NCI-H69 (cell line): ENCODE measurements at regions not wholly inside any gene's neighbourhood (a gene's known extent, or its start where the extent isn't known, plus 50 kb on each side); places are given as distances from the start of the nearest gene placed in this dataset.

Experiments used
- DNase-seq: peaks from one replicate; lab custom pipeline; 2025; lab: John Stamatoyannopoulos, UW

DNA sequence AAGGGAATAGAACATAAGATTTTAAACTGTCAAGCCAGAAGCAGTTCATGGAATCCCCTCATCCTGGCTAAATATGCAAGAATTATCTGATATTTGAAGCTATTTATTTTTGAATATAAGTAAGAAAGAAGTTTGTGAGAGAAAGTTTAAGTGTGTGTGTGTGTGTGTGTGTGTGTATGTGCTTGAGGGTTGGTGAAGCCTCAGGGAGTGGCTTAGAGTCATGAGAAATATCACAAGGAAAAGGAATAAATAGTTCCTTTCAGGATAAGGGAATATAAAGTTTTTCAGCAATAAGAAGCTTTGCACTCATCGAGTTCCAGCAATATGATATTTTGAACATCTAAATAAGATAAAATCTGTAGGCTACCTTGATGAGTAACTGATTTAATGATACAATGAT is 359.6 kb downstream of the MEIS1 start:
- DNase-seq: no peak

DNA sequence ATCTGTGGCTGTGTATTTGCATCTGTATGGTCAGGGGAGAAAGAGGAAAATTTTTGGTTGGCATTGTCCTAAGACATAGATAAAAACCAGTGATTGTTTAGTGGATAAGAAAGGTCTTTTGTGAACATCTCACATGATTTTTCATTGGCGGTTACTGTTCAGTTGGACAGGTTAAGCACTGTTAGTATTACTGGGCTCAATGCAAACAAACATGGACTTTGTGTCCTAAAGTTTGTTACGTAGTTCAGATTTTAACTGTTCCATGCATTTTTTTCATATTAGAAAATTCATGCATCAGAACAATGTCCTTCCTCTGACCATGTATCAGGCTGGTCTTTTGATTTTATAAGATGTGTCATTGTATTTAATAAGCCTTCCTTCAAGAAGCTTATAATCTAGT is 368.0 kb downstream of the MEIS1 start:
- DNase-seq: no peak

DNA sequence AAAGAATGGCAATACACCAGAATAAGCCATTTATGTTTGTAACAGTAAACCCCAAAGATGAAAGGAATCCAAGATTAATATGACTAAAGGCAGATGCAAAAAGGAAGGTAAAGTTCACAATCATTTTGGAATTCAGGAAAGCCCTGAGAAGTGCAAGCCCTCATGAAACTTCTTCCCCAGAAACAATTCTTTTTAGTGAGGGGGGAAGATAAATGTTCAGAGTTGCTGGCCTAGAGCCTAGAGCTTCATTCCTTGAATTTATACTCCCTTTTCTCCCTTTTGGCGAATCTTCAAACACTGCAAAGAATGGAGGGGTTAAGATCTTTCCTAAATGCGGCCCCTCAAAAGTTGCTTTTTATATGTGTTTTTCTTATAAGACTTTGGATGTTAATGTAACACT is 368.8 kb downstream of the MEIS1 start:
- no peak for DNase-seq

DNA sequence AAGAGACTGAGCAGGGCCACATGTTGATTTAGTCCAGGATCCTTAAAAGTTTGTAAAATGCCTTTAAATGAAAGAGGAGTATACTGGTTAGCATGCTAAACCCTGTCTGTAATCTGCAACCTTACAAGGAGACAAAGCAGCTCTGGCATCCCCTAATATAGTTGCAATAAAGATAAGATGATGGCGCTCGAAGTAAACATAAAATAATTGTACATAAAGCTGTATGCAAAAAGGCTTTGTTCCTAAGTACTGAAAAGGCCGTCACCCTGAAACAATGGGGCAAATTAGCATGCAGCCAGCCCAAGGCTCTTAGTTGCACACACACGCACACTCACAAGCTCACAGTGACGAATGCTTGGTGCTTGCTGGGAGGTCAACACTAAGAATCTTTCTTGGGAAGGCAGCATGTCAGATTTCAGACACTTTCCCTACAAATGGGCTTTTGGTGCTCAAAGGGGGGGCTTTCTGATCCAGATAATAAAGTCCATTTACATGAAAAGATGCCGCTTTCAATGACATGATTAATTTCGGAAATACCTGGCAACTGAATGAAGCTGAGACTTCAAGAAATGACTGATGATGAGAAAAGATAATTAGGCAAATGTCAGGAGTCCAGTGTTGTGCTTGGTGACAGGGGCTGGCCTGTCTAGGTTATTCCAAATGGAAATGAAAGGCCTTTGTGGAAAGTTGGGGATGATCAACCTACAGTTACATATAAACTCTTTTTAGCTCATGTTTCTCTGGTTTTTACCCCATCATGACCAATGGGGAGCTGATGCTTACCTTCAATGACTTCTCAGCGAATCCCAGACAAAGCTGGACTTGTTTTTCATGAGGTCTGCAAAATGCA is 370.3 kb downstream of the MEIS1 start:
- no peak for DNase-seq

DNA sequence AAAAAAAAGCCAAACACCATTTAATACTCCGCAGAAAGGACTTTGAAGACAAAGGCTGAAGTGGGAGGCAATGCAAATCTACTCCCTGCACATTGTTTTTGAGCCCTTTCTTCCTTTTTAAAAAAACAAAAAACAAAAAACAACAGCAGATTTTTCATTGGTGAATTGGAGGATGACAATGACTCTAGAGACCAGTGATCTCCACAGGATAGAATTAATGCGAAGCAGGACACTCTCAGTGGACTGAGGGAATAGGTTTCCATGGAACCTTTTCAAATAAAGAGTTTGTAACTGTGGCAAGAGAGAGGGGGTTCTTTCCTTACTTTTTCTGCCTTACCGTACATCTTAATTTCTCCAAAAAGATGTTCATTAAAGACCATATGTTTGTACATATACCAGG is 371.0 kb downstream of the MEIS1 start:
- DNase-seq: no peak

DNA sequence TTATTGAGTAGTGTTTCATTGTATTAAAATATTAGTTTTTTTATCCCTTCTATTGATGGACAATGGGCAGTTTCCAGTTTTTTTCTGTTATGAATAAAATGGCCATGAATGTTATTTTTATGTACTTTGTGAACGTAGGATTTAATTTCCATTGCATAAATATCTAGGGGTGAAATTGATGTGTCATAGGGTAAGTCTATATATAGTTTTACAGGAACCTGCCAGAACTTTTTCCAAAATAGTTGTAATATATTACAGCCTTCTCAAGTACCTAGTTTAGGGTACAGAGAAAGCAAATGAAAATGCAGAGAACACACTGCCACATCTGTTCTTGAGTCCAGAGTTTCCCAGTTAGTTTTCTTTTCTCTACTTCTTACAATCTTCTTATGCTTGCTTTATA is 378.6 kb downstream of the MEIS1 start:
- DNase-seq: no peak

DNA sequence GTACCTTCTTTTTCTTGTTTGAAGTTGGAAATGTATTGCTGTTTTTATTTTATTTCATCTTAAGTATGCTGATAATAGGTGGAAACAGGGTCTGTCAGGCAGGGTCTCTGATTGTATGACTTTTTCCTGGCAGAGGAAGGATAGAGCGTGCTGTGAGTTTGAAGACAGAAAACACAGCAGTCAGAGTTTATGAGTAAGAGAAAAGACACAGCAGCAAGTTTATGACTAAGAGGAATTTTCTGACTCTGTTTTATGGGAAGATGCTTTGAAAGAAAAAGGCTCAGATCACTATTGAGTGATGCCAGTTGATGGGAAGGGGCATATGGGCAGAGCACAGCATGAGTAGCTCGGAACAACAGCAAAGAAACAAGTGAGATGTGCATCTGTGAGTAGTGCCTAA is 379.1 kb downstream of the MEIS1 start:
- no peak for DNase-seq

DNA sequence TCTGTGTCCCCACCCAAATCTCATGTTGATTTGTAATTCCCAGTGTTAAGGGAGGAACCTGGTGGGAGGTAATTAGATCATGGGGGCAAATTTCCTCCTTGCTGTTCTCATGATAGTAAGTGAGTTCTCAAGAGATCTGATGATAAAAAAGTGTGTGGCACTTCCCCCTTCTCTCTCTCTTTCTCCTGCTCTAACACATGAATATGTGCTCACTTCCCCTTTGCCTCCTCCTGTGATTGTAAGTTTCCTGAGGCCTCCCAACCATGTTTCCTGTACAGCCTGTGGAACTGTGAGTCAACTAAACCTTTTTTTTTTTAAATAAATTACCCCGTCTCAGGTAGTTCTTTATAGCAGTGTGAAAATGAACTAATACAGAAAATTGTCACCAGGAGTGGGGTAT is 380.0 kb downstream of the MEIS1 start:
- DNase-seq: no peak

DNA sequence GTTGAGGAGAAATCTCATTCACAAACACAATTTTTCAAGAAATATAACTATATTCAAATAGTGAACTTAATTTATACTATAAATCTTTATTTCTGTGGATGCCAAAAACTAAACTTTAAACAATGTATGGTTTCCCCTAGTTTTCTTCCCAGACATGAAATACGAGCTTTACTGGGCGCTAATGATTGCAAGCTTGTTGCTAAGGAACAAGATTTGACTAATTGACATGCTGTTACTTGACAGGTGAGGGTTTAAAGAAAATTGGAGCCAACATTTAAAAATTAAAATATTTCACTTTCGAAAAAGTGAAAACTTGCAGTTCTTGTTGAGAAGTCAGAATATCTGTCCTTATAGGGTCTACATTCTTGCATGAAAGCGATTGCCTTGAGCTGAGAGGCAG is 381.0 kb downstream of the MEIS1 start:
- peak; percentile 2 for DNase-seq

DNA sequence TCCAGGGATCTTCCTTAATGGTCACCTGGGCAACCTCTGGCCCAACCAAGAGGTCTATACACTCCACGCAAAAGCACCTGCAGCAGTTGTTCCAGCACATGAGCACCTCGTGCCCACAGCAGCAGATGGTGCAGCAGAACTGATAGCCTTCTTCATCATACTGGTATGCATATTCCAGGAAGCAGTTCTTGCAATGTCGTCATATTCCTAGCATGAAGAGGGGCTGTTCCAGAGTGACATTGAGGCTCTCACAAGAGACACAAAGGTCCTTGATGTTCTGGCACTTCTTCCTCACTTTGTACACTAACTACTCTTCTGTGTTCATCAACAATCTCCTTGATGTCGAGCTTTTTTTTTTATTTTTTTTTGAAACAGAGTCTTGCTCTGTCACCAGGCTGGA is 386.2 kb downstream of the MEIS1 start:
- DNase-seq: no peak

DNA sequence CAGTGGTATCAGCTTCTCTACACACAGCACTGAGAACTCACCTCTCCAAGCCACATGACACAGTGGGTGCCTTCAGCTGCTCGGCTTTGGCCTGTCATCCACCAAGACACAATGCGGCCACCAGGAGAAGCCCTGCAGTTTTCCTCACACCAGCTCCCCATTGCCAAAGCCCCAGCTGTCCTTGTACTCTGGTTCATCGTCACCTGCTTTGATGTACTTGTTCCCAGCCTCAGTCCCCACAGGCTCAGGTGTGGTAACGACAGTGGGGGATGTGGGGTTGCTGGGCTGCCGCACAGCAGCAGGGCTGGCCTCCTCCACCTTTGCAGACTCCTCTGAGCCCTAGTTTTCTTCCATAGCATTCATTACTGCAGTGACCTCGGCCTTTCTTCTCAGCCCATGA is 387.3 kb downstream of the MEIS1 start:
- no peak for DNase-seq

DNA sequence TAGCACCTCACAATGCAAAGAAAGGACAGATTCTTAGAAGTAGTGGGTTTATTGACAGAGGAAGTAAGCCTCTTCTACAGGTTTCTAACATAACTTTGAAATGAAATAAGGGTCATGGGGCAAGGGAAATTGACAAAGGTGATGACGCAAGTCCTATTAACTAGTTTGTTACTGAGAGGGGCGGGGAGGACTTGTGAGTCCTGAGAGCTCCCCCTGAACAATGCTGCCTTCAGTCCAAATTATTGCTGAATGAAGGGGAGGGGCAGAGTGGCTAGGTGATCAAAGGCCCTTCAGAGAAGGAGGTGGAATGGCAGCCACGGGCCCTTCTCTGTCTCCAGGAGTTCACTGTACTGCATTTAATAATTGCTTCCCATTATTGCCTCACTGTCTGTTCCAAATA is 390.0 kb downstream of the MEIS1 start:
- DNase-seq: no peak

DNA sequence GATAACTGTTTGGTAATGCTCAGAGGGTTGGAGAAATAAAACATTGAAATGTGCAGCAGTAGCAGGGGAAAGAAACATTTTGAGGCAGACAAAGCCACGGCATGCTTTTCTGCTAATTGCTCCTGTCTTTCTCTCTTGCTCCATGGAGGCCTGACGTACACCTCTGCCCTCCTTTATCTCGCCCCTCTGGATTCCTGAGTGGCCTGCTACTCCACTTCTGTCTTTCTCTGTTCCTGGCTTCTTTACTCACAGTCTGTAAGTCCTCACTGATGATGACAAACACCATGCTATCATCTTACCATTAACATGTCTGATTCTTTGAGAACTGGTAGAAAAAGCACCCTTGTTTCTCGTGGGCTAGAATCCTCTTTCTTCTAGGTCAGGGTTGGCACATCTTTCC is 392.9 kb downstream of the MEIS1 start:
- no peak for DNase-seq

DNA sequence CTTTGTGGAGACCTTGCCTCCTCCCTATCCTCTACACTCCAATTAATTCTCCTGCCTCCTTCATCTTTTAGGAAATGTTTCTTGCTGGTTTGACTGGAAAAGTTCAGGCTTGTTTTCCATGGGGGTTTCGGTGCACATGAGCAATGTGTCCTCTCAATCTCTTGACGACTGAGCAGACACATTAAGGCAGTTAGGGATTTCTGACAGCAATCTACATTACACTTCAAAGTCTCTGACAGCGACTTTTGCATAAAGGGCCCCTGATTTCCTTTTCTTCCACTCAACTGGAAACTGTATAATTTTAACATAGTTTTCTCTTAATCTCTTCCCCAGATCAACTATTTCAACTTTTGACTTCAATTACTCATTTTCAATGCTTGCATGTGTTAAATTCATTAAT is 394.0 kb downstream of the MEIS1 start:
- no peak for DNase-seq

DNA sequence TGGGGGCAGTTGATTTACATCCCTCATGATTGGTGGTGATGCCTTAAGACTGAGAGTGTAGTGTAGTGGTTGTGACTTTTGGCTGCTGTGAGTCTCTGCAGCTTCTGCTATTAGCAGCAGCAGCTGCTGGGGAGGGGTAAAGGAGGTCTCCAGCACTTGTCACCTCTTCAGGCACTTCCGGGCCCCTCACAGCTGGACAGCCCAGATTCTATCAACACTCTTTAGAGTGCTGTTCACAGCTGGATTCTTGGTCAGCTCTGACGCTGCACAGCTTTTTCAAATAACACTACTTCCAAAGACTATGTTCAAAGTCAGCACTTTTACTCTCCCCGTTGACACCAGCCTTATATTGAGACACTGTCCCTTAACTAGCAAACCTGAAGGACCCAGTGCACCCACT is 396.0 kb downstream of the MEIS1 start:
- no peak for DNase-seq

DNA sequence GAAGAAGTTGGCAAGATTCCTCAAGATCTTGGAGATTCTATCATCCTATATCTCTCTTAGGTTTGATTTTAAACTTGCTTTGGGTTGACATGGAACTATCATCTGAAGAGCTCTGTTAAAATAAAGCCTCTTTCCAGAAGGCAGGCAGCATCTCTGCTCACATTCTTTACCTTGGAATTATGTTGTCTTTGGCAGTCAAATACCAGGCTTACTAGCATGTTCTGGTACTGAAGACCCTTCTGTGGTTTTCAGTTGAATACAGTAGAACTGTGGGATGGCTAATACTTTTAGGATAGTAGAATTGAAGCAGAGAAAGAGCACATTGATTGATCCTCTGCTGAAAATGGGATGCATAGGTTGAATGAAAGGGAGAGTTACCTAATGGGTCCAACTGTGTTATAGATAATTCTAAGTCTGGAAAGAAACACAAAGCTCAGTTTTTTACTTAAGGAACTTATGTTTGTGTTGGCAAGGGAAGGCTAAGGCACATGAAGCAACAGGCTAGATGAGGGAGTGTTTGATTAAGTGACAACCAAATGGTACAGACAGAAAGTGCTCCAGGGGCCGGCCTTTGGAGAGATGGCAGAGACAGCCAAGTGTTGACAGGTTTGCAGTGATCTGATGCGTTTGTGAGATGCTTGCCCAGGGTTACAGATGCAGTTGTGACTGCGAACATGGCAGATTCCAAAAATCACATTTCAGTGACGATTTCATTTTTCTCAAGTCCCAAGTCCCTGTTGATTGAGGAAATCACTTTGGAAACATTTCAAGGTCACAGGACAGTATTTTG is 397.9 kb downstream of the MEIS1 start:
- DNase-seq: no peak

DNA sequence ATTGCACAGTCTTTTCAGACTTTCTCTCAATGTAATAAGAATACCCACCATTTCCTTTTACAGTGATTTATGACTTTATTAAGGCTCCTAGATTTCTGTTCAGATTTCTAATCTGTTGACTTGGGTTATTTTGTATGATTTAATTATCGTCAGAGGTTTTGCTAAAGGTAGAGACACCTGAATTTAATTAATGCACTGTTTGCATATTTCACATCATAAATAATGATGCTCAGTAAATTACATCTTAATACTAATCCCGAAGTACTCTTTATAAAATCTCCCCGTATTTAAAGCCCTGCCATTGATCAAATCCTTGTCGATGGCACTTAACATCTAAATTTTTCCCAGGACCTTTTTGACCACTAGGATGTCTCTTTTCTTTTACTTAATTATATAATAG is 399.9 kb downstream of the MEIS1 start:
- no peak for DNase-seq

DNA sequence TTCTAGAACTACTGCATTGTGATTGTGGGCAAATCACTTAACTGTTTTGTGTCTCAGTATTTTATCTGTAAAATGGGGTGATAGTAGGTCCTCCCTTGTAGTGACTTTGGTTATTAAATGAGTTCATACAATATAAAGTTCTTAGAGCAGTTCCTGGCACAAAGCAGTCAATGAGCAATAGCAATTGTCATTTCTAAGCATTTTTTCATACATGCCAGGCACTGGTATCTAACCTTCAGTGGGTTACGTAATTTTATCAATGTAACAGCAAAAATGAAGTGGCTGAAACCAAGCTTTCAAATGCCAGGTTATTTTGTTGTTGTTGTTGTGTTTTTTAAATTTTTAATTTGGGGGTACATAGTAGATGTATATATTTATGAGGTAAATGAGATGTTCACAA is 401.9 kb downstream of the MEIS1 start:
- no peak for DNase-seq

DNA sequence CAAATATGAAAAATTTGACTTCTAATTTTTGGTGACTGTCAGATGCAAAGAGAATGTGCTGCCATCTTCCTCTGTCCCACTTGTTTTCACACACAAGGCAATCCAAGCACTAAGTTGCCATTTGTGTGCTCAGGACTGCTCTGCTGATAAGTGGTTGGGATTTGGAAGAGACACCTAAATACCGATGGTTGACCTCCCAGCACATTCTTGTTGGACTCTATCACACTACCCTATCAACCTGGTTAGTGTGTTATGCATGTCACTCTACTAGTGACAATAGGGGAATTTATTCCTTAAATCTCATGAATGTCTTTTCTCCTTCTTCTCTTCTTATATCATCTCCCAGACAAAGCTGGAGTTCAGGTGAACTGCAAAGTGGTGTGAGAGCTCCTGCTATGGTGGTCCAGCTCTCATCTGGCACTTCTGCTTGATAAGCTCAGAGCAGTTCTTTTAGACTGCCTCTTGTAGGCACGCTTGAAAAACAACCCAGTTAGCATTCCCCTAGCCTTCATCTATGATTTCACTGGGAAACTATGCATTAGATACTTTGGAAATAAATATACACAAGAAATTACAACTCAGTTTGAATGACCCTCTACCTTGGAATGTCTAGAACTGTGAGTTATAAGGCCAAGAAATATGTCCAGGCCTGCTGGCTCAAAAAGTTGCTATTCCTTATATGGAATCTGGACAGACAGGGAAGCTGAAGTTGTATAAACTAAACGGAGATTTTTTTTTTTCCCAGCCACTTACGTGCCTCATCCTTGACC is 404.8 kb downstream of the MEIS1 start:
- no peak for DNase-seq

DNA sequence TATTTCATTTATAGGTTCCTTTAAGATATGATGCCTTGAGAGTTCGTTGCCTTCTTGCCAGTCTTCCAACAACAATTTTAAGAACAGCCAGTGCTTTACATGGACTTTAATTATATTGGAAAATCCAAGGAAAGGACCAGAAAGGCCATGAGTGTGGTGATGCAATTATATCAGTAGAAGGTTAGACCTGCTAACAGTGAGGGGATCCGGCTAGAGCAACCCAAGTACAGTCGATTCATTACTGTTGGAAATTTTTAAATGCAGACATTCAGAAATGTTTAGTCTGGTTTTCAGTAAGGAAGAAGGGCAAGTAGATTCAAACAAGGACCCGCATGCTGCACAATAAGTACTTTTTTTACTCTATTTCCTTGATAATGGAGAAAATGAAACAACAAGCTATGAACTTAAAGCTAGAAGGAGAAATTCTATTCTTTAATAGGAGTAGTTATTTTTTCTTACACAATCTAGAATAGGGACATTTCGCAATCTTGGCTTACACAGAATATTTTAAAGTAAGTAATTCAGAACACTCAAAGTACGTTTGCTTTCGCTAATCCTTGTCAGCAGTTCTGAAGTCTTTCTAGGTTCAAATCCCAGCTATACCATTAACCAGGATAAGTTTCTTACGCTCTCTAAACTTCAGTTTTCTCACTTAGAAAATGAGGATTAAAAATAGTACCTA is 405.5 kb downstream of the MEIS1 start:
- DNase-seq: no peak

DNA sequence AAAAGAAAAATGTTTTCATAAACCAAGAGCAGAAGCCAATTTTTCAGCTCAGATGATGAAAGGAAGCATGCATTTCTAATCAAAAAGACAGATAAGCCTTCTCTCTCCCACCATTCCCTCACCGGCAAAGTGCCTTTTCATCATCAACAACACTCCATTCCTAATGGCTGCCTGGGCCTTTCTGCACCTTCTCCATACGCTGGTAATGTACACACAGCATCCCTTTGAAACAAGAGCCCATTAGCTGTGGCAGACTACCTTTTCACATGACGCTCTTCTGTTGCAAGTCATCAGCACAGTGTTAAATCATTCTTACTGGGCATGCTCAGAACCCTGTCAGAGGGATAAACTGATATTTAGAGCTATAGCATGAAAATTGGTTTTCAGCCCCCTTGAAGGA is 408.9 kb downstream of the MEIS1 start:
- no peak for DNase-seq

DNA sequence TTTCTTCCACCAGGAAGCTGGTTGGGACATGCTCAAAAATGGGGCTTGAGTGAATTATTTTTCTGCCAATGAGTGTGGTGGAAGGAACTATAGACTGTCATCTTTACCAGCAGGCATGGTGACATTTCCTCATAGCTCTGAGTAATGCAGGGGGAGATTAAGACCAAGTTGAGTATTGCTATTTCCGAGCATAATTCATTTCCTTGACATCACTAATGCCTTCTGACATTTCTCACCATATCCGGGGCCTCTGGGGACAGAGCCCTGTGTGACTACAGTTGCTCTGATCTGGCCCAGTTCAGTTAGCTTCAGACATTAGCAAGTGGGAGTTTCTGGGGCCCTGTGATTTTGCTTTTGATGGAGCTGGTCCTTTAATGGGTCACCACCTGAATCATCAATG is 410.4 kb downstream of the MEIS1 start:
- no peak for DNase-seq
